Tibial nerve (tissue), 4 donors: ENCODE measurements at regions not wholly inside any gene's neighbourhood (a gene's known extent, or its start where the extent isn't known, plus 50 kb on each side); places are given as distances from the start of the nearest gene placed in this dataset.

Experiments used
- DNase-seq, 2 donors: peaks; one replicate each; pipeline ENCODE4 v3.0.0-alpha.2; 2019; ENCODE audit warnings: low spot score in 2 of 2
- H3K27ac ChIP-seq, 4 donors: fragments of 200-600 bp; sonication (generic) in 3 of 4; one replicate each; pipeline ENCODE4 v1.5.1; 2017 to 2019; ENCODE audit warnings: mild to moderate bottlenecking in 1 of 4
- H3K27me3 ChIP-seq, 2 donors: fragments of 200-600 bp; sonication (generic) in 1 of 2; one replicate each; pipeline versions ENCODE4 v1.5.1 to v1.6.0; 2017 to 2019
- H3K36me3 ChIP-seq, 3 donors: fragments of 200-600 bp; sonication (generic); one replicate each; pipeline ENCODE4 v1.5.1; 2018 to 2019
- H3K4me1 ChIP-seq, 4 donors: fragments of 200-600 bp; sonication (generic) in 3 of 4; one replicate each; pipeline ENCODE4 v1.5.1; 2017 to 2019
- H3K4me3 ChIP-seq, 4 donors: fragments of 200-600 bp; sonication (generic) in 3 of 4; one replicate each; pipeline ENCODE4 v1.5.1; 2017 to 2019; ENCODE audit warnings: mild to moderate bottlenecking in 1 of 4, moderate library complexity in 1 of 4
- H3K9me3 ChIP-seq, 4 donors: fragments of 200-600 bp; sonication (generic) in 3 of 4; one replicate each; pipeline ENCODE4 v1.5.1; 2017 to 2019
- EP300 ChIP-seq, 2 donors: sonication (generic); formaldehyde crosslinking; IDR thresholded peaks; one replicate each; pipeline ENCODE4 v1.6.1; 2017; ENCODE audit warnings: antibody characterized with exemption in 2 of 2, mild to moderate bottlenecking in 1 of 2
- POLR2A ChIP-seq, 2 donors: fragments of 450-650 bp; IDR thresholded peaks; one replicate each; pipeline ENCODE4 v1.6.1; 2017; ENCODE audit warnings: antibody characterized with exemption in 2 of 2, mild to moderate bottlenecking in 2 of 2, moderate library complexity in 2 of 2
- WGBS, 2 donors: methylation state at CpG; one replicate each; pipeline ENCODE4 v1.1.5; 2018; 5-methylcytosine and 5-hydroxymethylcytosine counted together
- TF ChIP-seq, protein P1 (sequence below), 5 experiments: fragments of 200-600 bp in 3 of 5; fragments of 450-650 bp in 2 of 5; sonication (generic) in 3 of 5; IDR thresholded peaks; one replicate each; pipeline ENCODE4 v1.5.1; 2016 to 2019; ENCODE audit warnings: antibody characterized with exemption in 5 of 5, mild to moderate bottlenecking in 3 of 5, moderate library complexity in 2 of 5

DNA sequence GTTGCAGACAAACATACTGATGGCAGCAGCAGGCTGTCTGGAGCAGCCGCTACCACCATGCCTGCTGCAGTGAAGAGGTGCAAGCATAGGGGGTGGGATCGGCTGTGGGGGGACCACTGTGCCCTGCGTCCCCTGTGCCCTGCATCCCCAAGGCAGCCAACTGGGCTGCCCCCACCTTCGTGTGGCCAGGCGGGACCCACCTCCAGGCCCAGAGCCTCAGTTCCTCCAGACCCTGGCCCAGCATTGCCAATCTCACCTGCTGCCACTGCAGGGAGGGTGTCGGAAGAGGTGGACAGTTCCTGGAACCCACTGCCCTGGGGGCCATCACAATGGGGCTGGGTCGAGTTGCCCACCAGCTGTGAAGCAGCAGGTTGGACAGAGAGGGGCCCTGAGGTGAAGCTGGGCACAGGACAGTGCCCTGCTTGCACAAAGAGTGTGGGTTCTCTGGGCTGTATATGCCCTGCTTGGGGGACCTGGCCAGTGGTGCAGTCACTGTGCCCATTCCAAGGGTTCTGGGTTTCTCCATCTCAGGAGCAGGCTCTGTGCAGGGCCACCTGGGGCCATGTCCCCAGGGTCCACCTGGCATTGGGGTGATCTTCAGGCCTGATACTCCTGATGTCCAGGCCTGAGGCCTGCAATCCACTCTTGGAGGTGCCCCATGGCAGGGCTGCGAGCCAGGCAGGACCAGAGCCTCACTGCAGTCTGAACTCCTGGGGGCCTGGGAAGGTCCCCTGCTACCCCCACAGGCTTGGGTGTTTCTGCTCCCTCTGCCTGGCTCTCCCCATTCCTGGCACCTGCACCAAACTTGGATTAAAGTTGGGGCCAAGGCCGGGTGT, 261.4 kb upstream of the NRIP1 start:
- WGBS, 2 donors, result 92 to 100% methylated on average over 8 to 9 of the region's 9 CpGs
- TF ChIP-seq, protein P1, sequence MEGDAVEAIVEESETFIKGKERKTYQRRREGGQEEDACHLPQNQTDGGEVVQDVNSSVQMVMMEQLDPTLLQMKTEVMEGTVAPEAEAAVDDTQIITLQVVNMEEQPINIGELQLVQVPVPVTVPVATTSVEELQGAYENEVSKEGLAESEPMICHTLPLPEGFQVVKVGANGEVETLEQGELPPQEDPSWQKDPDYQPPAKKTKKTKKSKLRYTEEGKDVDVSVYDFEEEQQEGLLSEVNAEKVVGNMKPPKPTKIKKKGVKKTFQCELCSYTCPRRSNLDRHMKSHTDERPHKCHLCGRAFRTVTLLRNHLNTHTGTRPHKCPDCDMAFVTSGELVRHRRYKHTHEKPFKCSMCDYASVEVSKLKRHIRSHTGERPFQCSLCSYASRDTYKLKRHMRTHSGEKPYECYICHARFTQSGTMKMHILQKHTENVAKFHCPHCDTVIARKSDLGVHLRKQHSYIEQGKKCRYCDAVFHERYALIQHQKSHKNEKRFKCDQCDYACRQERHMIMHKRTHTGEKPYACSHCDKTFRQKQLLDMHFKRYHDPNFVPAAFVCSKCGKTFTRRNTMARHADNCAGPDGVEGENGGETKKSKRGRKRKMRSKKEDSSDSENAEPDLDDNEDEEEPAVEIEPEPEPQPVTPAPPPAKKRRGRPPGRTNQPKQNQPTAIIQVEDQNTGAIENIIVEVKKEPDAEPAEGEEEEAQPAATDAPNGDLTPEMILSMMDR (IDR thresholded peaks at IDR 0.05), result no peak
- TF ChIP-seq POLR2A (IDR thresholded peaks at IDR 0.05) (no peak), EP300 (IDR thresholded peaks at IDR 0.05) (no peak)
- Histone ChIP-seq H3K4me3 (no peak overlapping the region), H3K4me1 (peaks cover 0 to 4% (median 0%) of the 10 kb centered on the region in 4 donors), H3K36me3 (no peaks in the 10 kb centered on the region), H3K27ac (no peak overlapping the region), H3K9me3 (peaks cover 0 to 2% (median 0%) of the 10 kb centered on the region in 4 donors), H3K27me3 (no peaks in the 10 kb centered on the region)
- no peak for DNase-seq

DNA sequence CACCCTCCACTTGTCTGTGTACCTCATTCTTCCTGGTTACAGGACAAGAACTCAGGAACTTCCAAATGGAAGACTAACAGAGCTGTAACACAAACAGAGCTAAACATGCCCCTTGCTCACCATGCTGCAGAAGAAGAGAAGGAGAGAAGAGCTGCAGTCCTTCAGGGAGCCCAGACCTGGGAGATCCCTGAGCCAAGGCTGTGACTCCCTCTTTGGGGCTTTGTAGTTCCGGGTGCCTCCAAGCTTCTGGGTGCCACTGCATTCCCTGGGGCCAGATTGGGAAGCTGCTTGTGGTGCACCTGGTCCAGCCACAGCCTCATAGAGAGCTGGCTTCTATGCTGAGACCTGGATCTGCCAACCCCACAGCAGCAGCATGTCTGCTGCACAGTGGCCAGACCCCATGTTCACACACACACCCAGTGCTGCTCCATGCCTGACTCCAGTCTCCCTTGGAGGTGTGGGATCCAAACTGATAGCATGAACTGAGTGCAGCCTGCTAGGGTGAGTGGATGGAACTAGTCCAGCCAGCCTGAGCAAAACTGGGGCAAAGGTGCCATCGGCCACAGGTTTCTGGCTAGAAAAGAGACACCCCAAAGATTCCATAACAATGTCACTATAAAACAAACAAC, 263.0 kb upstream of the NRIP1 start:
- no peak overlapping the region for H3K27ac ChIP-seq
- H3K4me1 ChIP-seq, result peaks cover 0 to 4% (median 0%) of the 10 kb centered on the region in 4 donors
- peaks cover 0 to 2% (median 0%) of the 10 kb centered on the region in 4 donors for H3K9me3 ChIP-seq
- H3K27me3 ChIP-seq, result no peaks in the 10 kb centered on the region
- TF ChIP-seq POLR2A (IDR thresholded peaks at IDR 0.05), result no peak
- TF ChIP-seq, protein P1 (IDR thresholded peaks at IDR 0.05), result no peak
- TF ChIP-seq EP300 (IDR thresholded peaks at IDR 0.05), result no peak
- 87 to 100% methylated on average over 2 of the region's 2 CpGs for WGBS, 2 donors
- DNase-seq, result no peak
- no peak overlapping the region for H3K4me3 ChIP-seq
- H3K36me3 ChIP-seq, result no peaks in the 10 kb centered on the region

DNA sequence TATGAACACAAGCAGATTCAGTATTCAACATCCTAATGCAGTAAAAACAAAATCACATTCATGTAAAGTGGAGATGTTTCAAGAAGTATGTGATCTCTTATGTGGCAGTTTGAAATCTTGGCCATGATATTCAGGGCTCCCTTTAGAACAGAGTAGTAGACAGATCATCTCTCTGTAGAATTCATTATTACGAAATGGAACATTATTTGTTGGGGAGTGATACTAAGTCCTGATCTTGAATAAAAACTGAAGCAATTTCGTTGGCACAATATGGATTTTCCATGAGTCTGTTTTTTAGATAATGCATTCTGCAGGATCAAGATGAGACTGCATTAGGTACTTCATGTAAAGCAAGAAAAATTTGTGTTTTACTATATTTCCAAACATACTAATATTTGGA, 264.4 kb upstream of the NRIP1 start:
- H3K9me3 ChIP-seq, result peaks cover 0 to 2% (median 0%) of the 10 kb centered on the region in 4 donors
- H3K4me3 ChIP-seq, result no peak overlapping the region
- no peaks in the 10 kb centered on the region for H3K4me1 ChIP-seq
- H3K36me3 ChIP-seq, result no peaks in the 10 kb centered on the region
- no peak overlapping the region for H3K27ac ChIP-seq
- 62 to 65% methylated on average over 2 of the region's 2 CpGs for WGBS, 2 donors
- TF ChIP-seq, protein P1 (IDR thresholded peaks at IDR 0.05), result no peak
- TF ChIP-seq EP300 (IDR thresholded peaks at IDR 0.05) (no peak), POLR2A (IDR thresholded peaks at IDR 0.05) (no peak)
- no peaks in the 10 kb centered on the region for H3K27me3 ChIP-seq
- no peak for DNase-seq

DNA sequence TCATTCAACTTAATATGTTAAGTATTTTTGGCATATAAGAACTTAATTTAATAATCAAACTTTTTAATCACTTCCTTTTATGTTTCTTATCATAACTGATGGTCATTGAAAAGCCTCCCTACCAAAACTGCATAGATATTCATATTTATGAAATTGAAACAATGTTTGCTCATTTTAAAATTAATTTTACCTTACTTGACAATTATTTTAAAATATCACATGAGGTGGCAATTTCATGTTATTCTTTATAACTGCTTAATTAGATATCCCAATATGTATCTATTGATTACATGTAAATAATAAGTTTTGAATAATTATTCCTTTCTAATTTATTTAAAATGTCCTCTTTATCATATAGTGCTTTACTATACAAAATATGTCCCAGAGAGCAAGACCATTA, 266.1 kb upstream of the NRIP1 start:
- Histone ChIP-seq H3K4me1 (no peaks in the 10 kb centered on the region), H3K9me3 (peaks cover 0 to 2% (median 0%) of the 10 kb centered on the region in 4 donors)
- TF ChIP-seq, protein P1 (IDR thresholded peaks at IDR 0.05), result no peak
- TF ChIP-seq POLR2A (IDR thresholded peaks at IDR 0.05) (no peak), EP300 (IDR thresholded peaks at IDR 0.05) (no peak)

DNA sequence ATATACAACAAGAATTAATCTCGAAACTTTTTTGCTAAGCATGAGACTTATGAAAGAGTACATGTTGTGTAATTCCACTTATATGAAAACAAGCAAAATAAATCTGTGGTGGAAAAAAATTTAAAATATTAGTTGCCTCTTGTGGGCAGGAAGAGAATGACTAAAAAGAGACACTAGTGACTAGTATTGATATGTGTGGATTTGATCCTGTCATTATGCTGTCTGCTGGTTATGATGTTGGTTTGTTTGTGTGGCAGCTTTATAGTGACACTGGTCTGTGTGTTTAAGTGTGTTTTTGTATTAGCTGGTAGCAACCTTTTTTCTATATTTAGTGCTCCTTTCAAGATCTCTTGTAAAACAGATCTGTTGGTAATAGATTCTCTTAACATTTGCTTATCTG, 267.8 kb upstream of the NRIP1 start:
- H3K9me3 ChIP-seq, result peaks cover 0 to 2% (median 0%) of the 10 kb centered on the region in 4 donors
- no peak for DNase-seq
- 93 to 95% methylated on average over 1 of the region's 1 CpG for WGBS, 2 donors
- TF ChIP-seq EP300 (IDR thresholded peaks at IDR 0.05), result no peak
- TF ChIP-seq POLR2A (IDR thresholded peaks at IDR 0.05), result no peak
- TF ChIP-seq, protein P1 (IDR thresholded peaks at IDR 0.05), result no peak
- no peaks in the 10 kb centered on the region for H3K4me1 ChIP-seq
- no peak overlapping the region for H3K4me3 ChIP-seq
- H3K36me3 ChIP-seq, result no peaks in the 10 kb centered on the region
- H3K27ac ChIP-seq, result no peak overlapping the region
- no peaks in the 10 kb centered on the region for H3K27me3 ChIP-seq

More for the DNA sequence above, 266.1 kb upstream of the NRIP1 start:
- Histone ChIP-seq H3K27ac (no peak overlapping the region), H3K27me3 (no peaks in the 10 kb centered on the region), H3K36me3 (no peaks in the 10 kb centered on the region), H3K4me3 (no peak overlapping the region)
- no peak for DNase-seq
